WERI-Rb-1 (cell line): ENCODE measurements at regions not wholly inside any gene's neighbourhood (a gene's known extent, or its start where the extent isn't known, plus 50 kb on each side); places are given as distances from the start of the nearest gene placed in this dataset.

Experiments
- DNase-seq: peaks from one replicate; pipeline ENCODE4 v3.0.0-alpha.2; 2020
- H3K27ac ChIP-seq: fragments of 250-450 bp; sonication (Bioruptor Pico); 2 replicates; pipeline ENCODE4 v1.5.1; 2020; ENCODE audit warnings: mild to moderate bottlenecking, moderate library complexity
- H3K27me3 ChIP-seq: fragments of 250-450 bp; sonication (Bioruptor Pico); 2 replicates; pipeline ENCODE4 v1.5.1; 2021; ENCODE audit warnings: mild to moderate bottlenecking, low read depth, moderate library complexity; ENCODE audit not compliant: insufficient read depth, severe bottlenecking
- H3K36me3 ChIP-seq: fragments of 250-450 bp; sonication (Bioruptor Pico); 2 replicates; pipeline ENCODE4 v1.5.1; 2020; ENCODE audit warnings: mild to moderate bottlenecking, moderate library complexity
- H3K4me3 ChIP-seq: 2 replicates; pipeline ENCODE4 v1.5.1; 2011; ENCODE audit warnings: low read depth, mild to moderate bottlenecking, control low read depth, low read length
- H3K9me3 ChIP-seq: fragments of 250-450 bp; sonication (Bioruptor Pico); 2 replicates; pipeline ENCODE4 v1.5.1; 2021; ENCODE audit warnings: mild to moderate bottlenecking, moderate library complexity; ENCODE audit not compliant: severe bottlenecking
- CTCF ChIP-seq: IDR thresholded peaks from 2 replicates; pipeline ENCODE4 v1.5.1; 2011; ENCODE audit warnings: low read depth, mild to moderate bottlenecking, control low read depth, inconsistent platforms, low read length

DNA sequence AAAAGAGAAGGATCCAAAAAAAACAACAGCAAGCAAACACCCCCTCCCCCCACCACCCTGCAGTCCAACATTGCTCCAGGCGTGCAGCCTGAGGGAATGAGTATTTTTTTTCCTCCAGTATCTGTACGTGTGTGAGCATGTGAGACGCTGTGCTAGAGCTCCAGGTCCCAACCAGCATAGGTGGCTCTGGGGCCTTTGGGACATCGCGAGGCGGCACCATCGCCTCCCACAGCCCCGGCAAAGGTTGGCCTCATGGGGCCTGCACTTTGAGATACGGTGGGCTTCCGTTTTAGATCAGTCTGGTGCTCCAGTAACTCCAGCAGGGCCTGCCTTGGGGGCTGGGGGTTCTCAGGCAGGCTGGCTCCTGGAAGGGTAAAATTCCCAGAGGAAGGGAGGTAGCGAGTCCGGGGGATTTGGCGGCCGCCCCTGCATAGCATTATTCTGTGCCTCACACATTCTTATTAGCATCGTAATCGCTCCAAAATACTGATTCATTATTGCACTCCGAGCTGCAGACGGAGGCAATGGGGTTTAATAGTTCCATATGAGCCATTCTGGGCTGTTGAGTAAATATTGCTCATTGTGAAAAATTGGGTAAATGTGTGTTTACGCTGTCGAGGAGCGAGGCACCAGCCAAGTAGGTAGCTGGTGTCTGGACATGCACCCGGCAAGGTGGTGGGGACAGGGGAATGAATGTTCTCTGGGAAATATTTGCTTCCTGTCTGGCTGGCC is 143.1 kb upstream of the MYL2 start:
- Histone ChIP-seq H3K27ac (no peak overlapping the region), H3K36me3 (no peaks in the 10 kb centered on the region)

DNA sequence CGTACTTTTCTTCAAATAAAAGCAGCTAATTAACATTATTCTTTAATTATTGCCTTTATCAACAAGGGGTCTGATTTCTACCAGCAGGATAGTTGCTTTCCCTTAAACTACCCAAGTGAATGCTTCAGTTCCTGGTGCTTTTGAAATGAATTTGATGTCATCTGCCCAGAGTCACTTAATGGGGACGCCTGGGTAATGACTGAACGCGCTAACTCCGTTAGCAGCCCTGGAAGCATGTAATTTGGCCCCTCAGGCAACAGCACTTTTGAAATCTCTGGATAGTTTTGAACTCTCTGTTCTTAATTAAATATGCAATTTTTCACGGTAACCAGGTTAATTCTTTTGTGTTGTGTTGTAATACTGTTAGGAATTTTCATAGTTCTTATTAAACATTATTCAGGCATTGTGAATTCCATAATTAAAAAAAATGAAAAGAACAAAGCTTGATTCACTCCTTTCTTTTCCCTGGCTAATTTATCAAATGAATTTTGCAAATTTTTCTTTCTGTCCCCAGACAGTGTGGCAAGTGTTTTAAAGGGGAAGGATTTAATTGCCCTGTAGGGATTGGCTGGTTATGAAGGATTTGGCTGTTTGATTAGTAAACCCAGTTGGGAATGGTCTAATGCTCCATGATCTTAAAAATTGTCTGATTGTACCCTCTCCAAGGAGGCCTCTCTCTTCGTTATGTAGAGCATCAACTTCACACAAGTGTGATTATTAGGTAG is 137.5 kb upstream of the MYL2 start:
- no peak for TF ChIP-seq CTCF
- no peak overlapping the region for H3K27ac ChIP-seq
- H3K27me3 ChIP-seq: no peaks in the 10 kb centered on the region
- no peak overlapping the region for H3K4me3 ChIP-seq
- no peaks in the 10 kb centered on the region for H3K36me3 ChIP-seq
- H3K9me3 ChIP-seq: no peaks in the 10 kb centered on the region
- no peak for DNase-seq

More for the DNA sequence above, 143.1 kb upstream of the MYL2 start:
- no peak overlapping the region for H3K4me3 ChIP-seq
- H3K27me3 ChIP-seq: no peaks in the 10 kb centered on the region
- no peak for DNase-seq
- no peak for TF ChIP-seq CTCF
- peaks cover 2% of the 10 kb centered on the region for H3K9me3 ChIP-seq

DNA sequence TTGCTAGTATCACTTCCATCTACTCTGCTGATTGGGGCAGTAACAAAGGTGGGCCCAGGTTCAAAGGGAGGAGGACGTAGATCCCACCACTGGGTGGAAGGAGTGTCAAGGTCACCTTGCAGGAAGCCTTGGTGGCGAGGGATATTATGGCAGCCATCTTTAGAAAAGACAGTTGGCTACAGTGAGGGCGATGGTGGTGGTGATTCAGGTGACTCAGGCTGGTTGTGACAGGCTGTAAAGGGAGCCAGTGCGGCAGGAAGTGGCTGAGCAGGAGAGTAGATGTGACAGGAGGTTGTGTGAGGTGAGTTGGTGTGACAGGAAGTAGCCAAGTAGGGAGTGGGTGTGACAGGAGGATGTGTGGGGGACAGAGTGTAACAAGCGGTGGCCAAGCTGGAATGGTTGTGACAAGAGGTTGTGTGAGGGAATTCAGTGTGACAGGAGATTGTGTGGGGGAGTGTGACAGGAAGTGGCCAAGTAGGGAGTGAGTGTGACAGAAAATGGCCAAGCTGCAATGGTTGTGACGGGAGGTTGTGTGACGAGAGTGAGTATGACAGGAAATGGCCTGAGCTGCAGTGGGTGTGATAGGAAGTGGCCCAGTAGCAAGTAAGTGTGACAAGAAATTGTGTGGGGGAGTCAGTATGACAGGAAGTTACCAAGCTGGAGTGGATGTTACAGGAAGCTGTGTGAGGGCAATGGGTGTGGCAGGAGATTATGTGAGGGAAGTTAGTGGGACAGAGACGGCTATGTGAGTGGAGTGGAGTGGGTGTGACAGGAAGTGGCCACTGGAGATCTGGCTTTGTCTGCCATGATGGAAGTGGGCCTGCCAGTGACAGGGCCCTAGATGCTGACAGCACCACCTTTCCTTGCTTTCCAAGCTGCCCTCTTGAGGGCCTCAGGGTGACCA is 136.5 kb upstream of the MYL2 start:
- Histone ChIP-seq H3K4me3 (no peak overlapping the region), H3K9me3 (no peaks in the 10 kb centered on the region), H3K36me3 (no peaks in the 10 kb centered on the region), H3K27me3 (no peaks in the 10 kb centered on the region), H3K27ac (no peak overlapping the region)
- DNase-seq: no peak
- no peak for TF ChIP-seq CTCF

DNA sequence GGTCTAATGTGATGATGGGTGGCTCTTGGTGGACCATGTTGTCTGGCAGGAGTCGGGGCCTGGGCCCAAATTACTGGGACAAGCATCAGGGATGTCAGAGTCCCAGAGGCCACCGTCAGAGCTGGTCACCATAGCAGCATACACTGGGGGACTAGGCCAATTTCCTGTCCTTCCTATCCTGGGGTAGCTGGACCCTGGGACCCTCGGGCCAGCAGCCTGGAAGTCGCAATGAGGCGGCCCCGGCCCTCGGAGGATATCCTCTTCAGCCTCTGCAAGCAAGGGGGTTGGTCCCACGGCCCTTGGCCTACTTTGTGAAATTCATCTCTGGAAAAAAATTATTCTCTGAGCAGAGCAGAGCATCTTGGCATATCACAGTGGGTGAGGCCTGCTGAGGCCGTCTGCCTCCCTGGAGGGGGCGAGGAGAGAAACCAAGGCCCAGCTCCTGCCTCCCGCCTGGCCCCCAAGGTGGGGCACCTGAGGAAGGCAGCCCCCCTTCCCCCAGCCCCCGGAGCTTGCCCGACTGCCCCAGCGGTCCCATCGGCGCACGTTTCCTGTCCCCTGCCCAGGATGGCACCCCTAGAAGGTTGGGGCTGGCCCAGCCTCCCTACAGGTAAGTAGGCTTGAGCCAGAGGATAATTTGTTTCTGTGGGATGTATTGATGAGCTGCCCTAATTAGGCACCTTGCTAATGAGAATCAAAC is 135.0 kb upstream of the MYL2 start:
- Histone ChIP-seq H3K4me3 (no peak overlapping the region), H3K27ac (no peak overlapping the region), H3K9me3 (no peaks in the 10 kb centered on the region), H3K36me3 (no peaks in the 10 kb centered on the region), H3K27me3 (no peaks in the 10 kb centered on the region)
- TF ChIP-seq CTCF: no peak
- DNase-seq: no peak

DNA sequence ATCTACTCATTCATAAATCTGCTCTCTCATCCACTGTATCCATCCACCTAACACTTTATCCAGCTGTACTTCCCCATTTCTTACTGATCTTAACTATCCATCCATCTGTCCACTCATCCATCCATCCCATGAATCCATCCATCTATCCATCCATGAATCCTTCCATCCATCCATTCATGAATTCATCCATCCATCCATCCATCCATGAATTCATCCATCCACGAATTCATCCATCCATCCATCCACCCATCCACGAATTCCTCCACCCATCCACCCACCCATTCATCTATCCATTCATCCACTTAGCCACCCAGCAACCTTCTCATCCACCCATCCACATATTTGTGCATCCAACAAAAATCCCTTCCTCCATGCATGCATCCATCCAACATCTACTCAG is 128.6 kb upstream of the MYL2 start:
- no peaks in the 10 kb centered on the region for H3K9me3 ChIP-seq
- no peak overlapping the region for H3K27ac ChIP-seq
- no peaks in the 10 kb centered on the region for H3K36me3 ChIP-seq
- no peaks in the 10 kb centered on the region for H3K27me3 ChIP-seq
- no peak overlapping the region for H3K4me3 ChIP-seq
- no peak for TF ChIP-seq CTCF
- no peak for DNase-seq
